ENCODE measurements at regions not wholly inside any gene's neighbourhood (a gene's known extent, or its start where the extent isn't known, plus 50 kb on each side); places are given as distances from the start of the nearest gene placed in this dataset.

GRCh38 chr10:44723619-44724325 is 187.4 kb upstream of the TMEM72 start:
- ChIA-PET RAD21 (ENCODE audit: low non-redundant PET in 1 of 2, low total read pairs in 2 of 2, uncharacterized antibody in 2 of 2, unreplicated experiment in 2 of 2) (no interaction called here), CTCF (no interaction called here), POLR2A (no interaction called here)
- Histone ChIP-seq H3K27ac (ENCODE audit: low read depth, low read length) (no peak overlapping the region), H3K4me2 (ENCODE audit: low read length) (no peak overlapping the region), H3K79me2 (ENCODE audit: insufficient read depth, low read length) (no peaks in the 10 kb centered on the region), H3K9me2 (ENCODE audit: insufficient read depth) (no peaks in the 10 kb centered on the region), H3K4me3 (replicated peaks in 1 of 2; ENCODE audit: low read depth in 1 of 2, low read length in 2 of 2) (no peak overlapping the region), H3K36me3 (ENCODE audit: control insufficient read depth in 1 of 2, insufficient read depth in 2 of 2, low read length in 2 of 2) (no peaks in the 10 kb centered on the region), H3K27me3 (ENCODE audit: insufficient read depth, low read length) (peaks cover 7% of the 10 kb centered on the region), H2AFZ (ENCODE audit: low read depth, low read length, poor library complexity, severe bottlenecking) (no peak overlapping the region), H3K9me3 (ENCODE audit: control insufficient read depth in 1 of 2, insufficient read depth in 1 of 2, low read depth in 1 of 2, low read length in 2 of 2) (no peaks in the 10 kb centered on the region), H3K4me1 (ENCODE audit: control insufficient read depth in 1 of 2, insufficient read depth in 2 of 2, low read length in 2 of 2) (no peaks in the 10 kb centered on the region), H4K20me1 (ENCODE audit: insufficient read depth) (no peaks in the 10 kb centered on the region), H3K9ac (ENCODE audit: low read length) (no peak overlapping the region)
- intact Hi-C loops (cut with micrococcal nuclease), result no loop called here
- no peak for TF ChIP-seq FOSL1 (IDR thresholded peaks at IDR 0.05; ENCODE audit: low read depth)
- no peak for TF ChIP-seq ZFX (IDR thresholded peaks at IDR 0.05)
- no peak for TF ChIP-seq ZNF274 (IDR thresholded peaks at IDR 0.05; ENCODE audit: low read depth, low read length)
- no peak for TF ChIP-seq YY1 (IDR thresholded peaks at IDR 0.05; ENCODE audit: extremely low read depth, insufficient replicate concordance, low read depth, low read length)
- no peak for TF ChIP-seq CEBPB (IDR thresholded peaks at IDR 0.05; ENCODE audit: low read depth)
- TF ChIP-seq CTCF (IDR thresholded peaks at IDR 0.05 in 2 of 3, conservative IDR thresholded peaks at IDR 0.05 in 1 of 3; ENCODE audit: borderline replicate concordance in 1 of 3, insufficient read depth in 1 of 3, low read depth in 2 of 3, low read length in 2 of 3), result no peak
- TF ChIP-seq SRF (IDR thresholded peaks at IDR 0.05; ENCODE audit: low read depth), result no peak
- TF ChIP-seq SIN3A (IDR thresholded peaks at IDR 0.05; ENCODE audit: low read depth), result no peak
- TF ChIP-seq ZBTB33 (IDR thresholded peaks at IDR 0.05; ENCODE audit: extremely low read depth, insufficient replicate concordance, low read length), result no peak
- TF ChIP-seq REST (IDR thresholded peaks at IDR 0.05; ENCODE audit: low read depth), result no peak
- TF ChIP-seq EZH2 (IDR thresholded peaks at IDR 0.05), result no peak
- TF ChIP-seq MAX (IDR thresholded peaks at IDR 0.05), result no peak
- TF ChIP-seq ATF3 (IDR thresholded peaks at IDR 0.05), result no peak
- no peak for TF ChIP-seq RAD21 (IDR thresholded peaks at IDR 0.05; ENCODE audit: low read depth)
- TF ChIP-seq JUND (IDR thresholded peaks at IDR 0.05), result no peak
- TF ChIP-seq ELF1 (IDR thresholded peaks at IDR 0.05; ENCODE audit: borderline replicate concordance, low read depth), result no peak
- BruUV-seq (replicated peaks), result no TSS peak
- DNase-seq (ENCODE audit: low read depth, low spot score) (no peak), ATAC-seq (no peak)

Data from HCT116 (cell line).